SK-N-SH treated with all-trans-retinoic acid at 6 μM for 48 hours (cell line): ENCODE measurements at regions not wholly inside any gene's neighbourhood (a gene's known extent, or its start where the extent isn't known, plus 50 kb on each side); places are given as distances from the start of the nearest gene placed in this dataset.

Experiments
- ATAC-seq: fragments of 200-7000 bp; cut with Tn5 transposase; 3 replicates; pipeline ENCODE4 v1.9.1; 2020; ENCODE audit warnings: mild to moderate bottlenecking, moderate library complexity
- ARNTL ChIP-seq: fragments of 450-650 bp; formaldehyde crosslinking; IDR thresholded peaks from 2 replicates; pipeline ENCODE4 v1.5.0; 2020; ENCODE audit warnings: low read depth, mild to moderate bottlenecking, moderate library complexity, borderline replicate concordance
- BACH2 ChIP-seq: fragments of 250-450 bp; sonication (Bioruptor Pico); IDR thresholded peaks from 2 replicates; pipeline ENCODE4 v1.9.0; 2021; ENCODE audit warnings: mild to moderate bottlenecking, borderline replicate concordance
- CSDC2 ChIP-seq: fragments of 250-450 bp; sonication (Bioruptor Pico); IDR thresholded peaks from 2 replicates; pipeline ENCODE4 v1.5.0; 2020; ENCODE audit warnings: mild to moderate bottlenecking, moderate library complexity
- ESRRG ChIP-seq: fragments of 250-450 bp; sonication (Bioruptor Pico); IDR thresholded peaks from 2 replicates; pipeline ENCODE4 v1.6.1; 2021; ENCODE audit warnings: mild to moderate bottlenecking
- ISL1 ChIP-seq: fragments of 250-450 bp; sonication (Bioruptor Pico); IDR thresholded peaks from 2 replicates; pipeline ENCODE4 v2.1.2; 2022; ENCODE audit warnings: mild to moderate bottlenecking, moderate library complexity
- OSR1 ChIP-seq: fragments of 250-450 bp; sonication (Bioruptor Pico); IDR thresholded peaks from 2 replicates; pipeline ENCODE4 v1.8.0; 2022; ENCODE audit warnings: moderate library complexity, mild to moderate bottlenecking, inconsistent platforms
- PPARA ChIP-seq: fragments of 250-450 bp; sonication (Bioruptor Pico); IDR thresholded peaks from 2 replicates; pipeline ENCODE4 v1.5.0; 2020; ENCODE audit warnings: mild to moderate bottlenecking, borderline replicate concordance
- RARB ChIP-seq: fragments of 250-450 bp; sonication (Bioruptor Pico); IDR thresholded peaks from 2 replicates; pipeline ENCODE4 v1.8.0; 2021; ENCODE audit warnings: mild to moderate bottlenecking, moderate library complexity
- SNAI2 ChIP-seq: fragments of 250-450 bp; sonication (Bioruptor Pico); IDR thresholded peaks from 2 replicates; pipeline ENCODE4 v1.5.0; 2020; ENCODE audit warnings: mild to moderate bottlenecking, moderate library complexity
- TCF4 ChIP-seq: fragments of 250-450 bp; sonication (Bioruptor Pico); IDR thresholded peaks from 2 replicates; pipeline ENCODE4 v1.8.0; 2021; ENCODE audit warnings: mild to moderate bottlenecking, moderate library complexity, borderline replicate concordance
- TOX ChIP-seq: fragments of 250-450 bp; sonication (Bioruptor Pico); IDR thresholded peaks from 2 replicates; pipeline ENCODE4 v1.8.0; 2021; ENCODE audit warnings: mild to moderate bottlenecking, moderate library complexity, borderline replicate concordance
- ZC3H10 ChIP-seq: fragments of 250-450 bp; sonication (Bioruptor Pico); IDR thresholded peaks from 2 replicates; pipeline ENCODE4 v1.5.1; 2021; ENCODE audit warnings: mild to moderate bottlenecking, moderate library complexity
- ZFP3 ChIP-seq: fragments of 250-450 bp; sonication (Bioruptor Pico); IDR thresholded peaks from 2 replicates; pipeline ENCODE4 v1.5.0; 2020; ENCODE audit warnings: mild to moderate bottlenecking, moderate library complexity
- ZFP30 ChIP-seq: fragments of 450-650 bp; formaldehyde crosslinking; IDR thresholded peaks from 2 replicates; pipeline ENCODE4 v1.5.0; 2022; ENCODE audit warnings: mild to moderate bottlenecking, moderate library complexity
- ZNF70 ChIP-seq: fragments of 450-650 bp; formaldehyde crosslinking; IDR thresholded peaks from 2 replicates; pipeline ENCODE4 v1.5.0; 2020; ENCODE audit warnings: mild to moderate bottlenecking, moderate library complexity
- ZNF8 ChIP-seq: fragments of 450-650 bp; formaldehyde crosslinking; IDR thresholded peaks from 2 replicates; pipeline ENCODE4 v1.5.0; 2020; ENCODE audit warnings: mild to moderate bottlenecking, moderate library complexity
- TF ChIP-seq, protein P1 (sequence below): fragments of 250-450 bp; sonication (Bioruptor Pico); IDR thresholded peaks from 2 replicates; pipeline ENCODE4 v1.5.1; 2021; ENCODE audit warnings: mild to moderate bottlenecking, moderate library complexity
- TF ChIP-seq, protein P2 (sequence below): fragments of 250-450 bp; sonication (Bioruptor Pico); IDR thresholded peaks from 2 replicates; pipeline ENCODE4 v1.8.0; 2021; ENCODE audit warnings: low read depth, mild to moderate bottlenecking, moderate library complexity, borderline replicate concordance
- TF ChIP-seq, protein P3 (sequence below): fragments of 250-450 bp; sonication (Bioruptor Pico); IDR thresholded peaks from 2 replicates; pipeline ENCODE4 v1.8.0; 2020; ENCODE audit warnings: mild to moderate bottlenecking, moderate library complexity, borderline replicate concordance
- TF ChIP-seq, protein P4 (sequence below): fragments of 250-450 bp; sonication (Bioruptor Pico); IDR thresholded peaks from 2 replicates; pipeline ENCODE4 v1.5.1; 2020; ENCODE audit warnings: low read depth, mild to moderate bottlenecking, moderate library complexity

DNA sequence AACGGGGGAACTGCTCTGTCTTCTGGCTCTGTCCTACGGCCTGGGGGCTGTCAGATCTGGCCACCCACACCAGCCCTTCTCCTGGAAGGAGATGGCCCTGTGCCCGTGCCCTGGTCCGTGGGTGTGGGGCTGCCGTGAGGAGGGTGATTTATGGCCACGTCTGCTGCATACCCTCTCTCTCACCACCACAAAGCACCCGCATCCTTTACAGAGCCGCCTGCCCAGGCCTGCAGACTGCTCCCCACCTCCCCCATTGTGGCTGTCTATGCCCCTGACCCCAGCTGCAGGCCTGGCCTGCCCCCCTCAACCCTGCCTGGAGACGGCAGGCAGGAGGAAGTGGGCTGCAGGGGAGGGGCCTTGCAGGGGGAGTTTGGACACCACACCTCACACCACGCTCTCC lies 72.7 kb upstream of the GATA5 start:
- TF ChIP-seq, protein P1, sequence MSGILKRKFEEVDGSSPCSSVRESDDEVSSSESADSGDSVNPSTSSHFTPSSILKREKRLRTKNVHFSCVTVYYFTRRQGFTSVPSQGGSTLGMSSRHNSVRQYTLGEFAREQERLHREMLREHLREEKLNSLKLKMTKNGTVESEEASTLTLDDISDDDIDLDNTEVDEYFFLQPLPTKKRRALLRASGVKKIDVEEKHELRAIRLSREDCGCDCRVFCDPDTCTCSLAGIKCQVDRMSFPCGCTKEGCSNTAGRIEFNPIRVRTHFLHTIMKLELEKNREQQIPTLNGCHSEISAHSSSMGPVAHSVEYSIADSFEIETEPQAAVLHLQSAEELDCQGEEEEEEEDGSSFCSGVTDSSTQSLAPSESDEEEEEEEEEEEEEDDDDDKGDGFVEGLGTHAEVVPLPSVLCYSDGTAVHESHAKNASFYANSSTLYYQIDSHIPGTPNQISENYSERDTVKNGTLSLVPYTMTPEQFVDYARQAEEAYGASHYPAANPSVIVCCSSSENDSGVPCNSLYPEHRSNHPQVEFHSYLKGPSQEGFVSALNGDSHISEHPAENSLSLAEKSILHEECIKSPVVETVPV, result no peak
- TF ChIP-seq ZFP30 (no peak), ZFP3 (no peak), BACH2 (CRISPR knock-in tag) (no peak), ARNTL (CRISPR knock-in tag) (no peak), OSR1 (CRISPR knock-in tag) (no peak), ISL1 (CRISPR knock-in tag) (no peak), ZC3H10 (CRISPR knock-in tag) (no peak), ESRRG (CRISPR knock-in tag) (no peak), ZNF70 (no peak), PPARA (CRISPR knock-in tag) (no peak), ZNF8 (no peak), TOX (no peak), RARB (no peak), TCF4 (CRISPR knock-in tag) (no peak)
- TF ChIP-seq, protein P2, sequence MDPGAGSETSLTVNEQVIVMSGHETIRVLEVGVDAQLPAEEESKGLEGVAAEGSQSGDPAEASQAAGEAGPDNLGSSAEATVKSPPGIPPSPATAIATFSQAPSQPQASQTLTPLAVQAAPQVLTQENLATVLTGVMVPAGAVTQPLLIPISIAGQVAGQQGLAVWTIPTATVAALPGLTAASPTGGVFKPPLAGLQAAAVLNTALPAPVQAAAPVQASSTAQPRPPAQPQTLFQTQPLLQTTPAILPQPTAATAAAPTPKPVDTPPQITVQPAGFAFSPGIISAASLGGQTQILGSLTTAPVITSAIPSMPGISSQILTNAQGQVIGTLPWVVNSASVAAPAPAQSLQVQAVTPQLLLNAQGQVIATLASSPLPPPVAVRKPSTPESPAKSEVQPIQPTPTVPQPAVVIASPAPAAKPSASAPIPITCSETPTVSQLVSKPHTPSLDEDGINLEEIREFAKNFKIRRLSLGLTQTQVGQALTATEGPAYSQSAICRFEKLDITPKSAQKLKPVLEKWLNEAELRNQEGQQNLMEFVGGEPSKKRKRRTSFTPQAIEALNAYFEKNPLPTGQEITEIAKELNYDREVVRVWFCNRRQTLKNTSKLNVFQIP (CRISPR knock-in tag), result no peak
- TF ChIP-seq, protein P3, sequence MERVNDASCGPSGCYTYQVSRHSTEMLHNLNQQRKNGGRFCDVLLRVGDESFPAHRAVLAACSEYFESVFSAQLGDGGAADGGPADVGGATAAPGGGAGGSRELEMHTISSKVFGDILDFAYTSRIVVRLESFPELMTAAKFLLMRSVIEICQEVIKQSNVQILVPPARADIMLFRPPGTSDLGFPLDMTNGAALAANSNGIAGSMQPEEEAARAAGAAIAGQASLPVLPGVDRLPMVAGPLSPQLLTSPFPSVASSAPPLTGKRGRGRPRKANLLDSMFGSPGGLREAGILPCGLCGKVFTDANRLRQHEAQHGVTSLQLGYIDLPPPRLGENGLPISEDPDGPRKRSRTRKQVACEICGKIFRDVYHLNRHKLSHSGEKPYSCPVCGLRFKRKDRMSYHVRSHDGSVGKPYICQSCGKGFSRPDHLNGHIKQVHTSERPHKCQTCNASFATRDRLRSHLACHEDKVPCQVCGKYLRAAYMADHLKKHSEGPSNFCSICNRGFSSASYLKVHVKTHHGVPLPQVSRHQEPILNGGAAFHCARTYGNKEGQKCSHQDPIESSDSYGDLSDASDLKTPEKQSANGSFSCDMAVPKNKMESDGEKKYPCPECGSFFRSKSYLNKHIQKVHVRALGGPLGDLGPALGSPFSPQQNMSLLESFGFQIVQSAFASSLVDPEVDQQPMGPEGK (CRISPR knock-in tag), result no peak
- TF ChIP-seq, protein P4, sequence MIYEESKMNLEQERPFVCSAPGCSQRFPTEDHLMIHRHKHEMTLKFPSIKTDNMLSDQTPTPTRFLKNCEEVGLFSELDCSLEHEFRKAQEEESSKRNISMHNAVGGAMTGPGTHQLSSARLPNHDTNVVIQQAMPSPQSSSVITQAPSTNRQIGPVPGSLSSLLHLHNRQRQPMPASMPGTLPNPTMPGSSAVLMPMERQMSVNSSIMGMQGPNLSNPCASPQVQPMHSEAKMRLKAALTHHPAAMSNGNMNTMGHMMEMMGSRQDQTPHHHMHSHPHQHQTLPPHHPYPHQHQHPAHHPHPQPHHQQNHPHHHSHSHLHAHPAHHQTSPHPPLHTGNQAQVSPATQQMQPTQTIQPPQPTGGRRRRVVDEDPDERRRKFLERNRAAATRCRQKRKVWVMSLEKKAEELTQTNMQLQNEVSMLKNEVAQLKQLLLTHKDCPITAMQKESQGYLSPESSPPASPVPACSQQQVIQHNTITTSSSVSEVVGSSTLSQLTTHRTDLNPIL, result no peak
- TF ChIP-seq, all 23 proteins: peak for 0
- ATAC-seq, result no peak

DNA sequence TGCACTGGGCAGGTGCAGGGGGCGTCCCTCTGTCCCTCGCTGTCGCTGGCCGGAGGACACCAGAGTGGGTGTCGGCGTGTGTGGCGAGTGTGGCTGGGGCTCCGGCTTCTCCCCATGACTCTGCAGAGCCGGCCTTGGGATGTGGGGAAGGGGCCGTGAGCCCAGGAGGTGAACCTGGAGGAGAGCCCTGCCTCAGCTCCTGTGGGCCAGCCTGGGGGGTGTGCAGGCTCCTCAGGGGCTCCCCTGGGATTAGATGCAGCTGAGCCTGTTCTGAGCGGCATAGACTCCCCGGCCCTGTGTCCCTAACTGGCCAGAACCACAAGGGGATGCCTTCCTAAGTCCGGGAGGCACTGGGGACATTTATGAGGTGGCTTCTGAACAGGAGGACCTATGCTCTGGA lies 73.2 kb upstream of the GATA5 start:
- ATAC-seq, result no peak
- TF ChIP-seq, protein P2 (CRISPR knock-in tag), result no peak
- TF ChIP-seq ESRRG (CRISPR knock-in tag) (no peak), ZFP30 (no peak), OSR1 (CRISPR knock-in tag) (no peak), ZC3H10 (CRISPR knock-in tag) (no peak), ZFP3 (no peak), ZNF70 (no peak), TOX (no peak), PPARA (CRISPR knock-in tag) (no peak), RARB (no peak), CSDC2 (CRISPR knock-in tag) (no peak), ARNTL (CRISPR knock-in tag) (no peak), TCF4 (CRISPR knock-in tag) (no peak), ZNF8 (no peak), SNAI2 (CRISPR knock-in tag) (no peak)
- TF ChIP-seq, protein P4, result no peak
- TF ChIP-seq, protein P3 (CRISPR knock-in tag), result no peak
- TF ChIP-seq, protein P1, result no peak
